ENCODE measurements at regions not wholly inside any gene's neighbourhood (a gene's known extent, or its start where the extent isn't known, plus 50 kb on each side); places are given as distances from the start of the nearest gene placed in this dataset.

DNA sequence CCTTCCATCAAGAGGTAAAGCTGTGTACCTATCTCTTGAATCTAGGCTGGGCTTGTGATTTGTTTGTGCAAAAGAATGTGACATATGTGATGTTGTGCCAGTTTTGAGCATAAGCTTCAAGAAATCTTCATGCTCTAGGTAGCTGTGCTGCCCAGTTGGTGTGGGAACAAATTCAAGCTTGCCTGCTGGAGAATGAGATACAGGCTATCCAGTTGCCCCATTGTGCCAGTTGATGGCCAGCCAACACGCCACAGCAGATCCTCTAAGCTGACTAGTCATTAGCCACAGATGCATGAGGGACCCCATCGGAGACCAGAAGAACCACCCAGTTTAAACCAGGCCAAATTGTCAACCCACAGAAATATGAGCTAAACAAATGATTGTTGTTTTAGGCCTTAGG, 180.5 kb upstream of the MPHOSPH6 start:
- DNase-seq = no peak

- no peak for DNase-seq
Measured at GRCh38 chr16:82345318-82345717, 175.3 kb upstream of the MPHOSPH6 start.

DNA sequence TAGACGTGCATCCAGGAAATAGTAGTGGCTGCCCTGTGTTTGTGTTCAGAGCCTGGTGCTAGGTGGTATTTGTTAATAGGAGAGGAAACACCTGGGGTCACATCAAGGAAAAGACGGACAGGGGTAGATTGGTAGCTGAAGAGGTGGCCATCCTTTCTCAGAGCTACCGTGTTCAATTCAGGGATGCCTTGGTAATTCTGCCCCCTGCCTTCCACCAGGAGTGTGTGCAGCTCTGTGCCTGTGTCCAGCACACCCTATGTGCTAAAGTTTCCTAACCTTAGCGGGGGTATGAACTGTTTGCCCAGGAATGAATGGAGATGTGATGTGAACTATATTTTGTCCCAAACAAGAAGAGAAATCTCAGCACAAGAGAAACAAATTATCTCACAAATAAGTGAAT, 174.1 kb upstream of the MPHOSPH6 start:
- peak in 1 of 2 experiments; percentile 23 for DNase-seq

DNA sequence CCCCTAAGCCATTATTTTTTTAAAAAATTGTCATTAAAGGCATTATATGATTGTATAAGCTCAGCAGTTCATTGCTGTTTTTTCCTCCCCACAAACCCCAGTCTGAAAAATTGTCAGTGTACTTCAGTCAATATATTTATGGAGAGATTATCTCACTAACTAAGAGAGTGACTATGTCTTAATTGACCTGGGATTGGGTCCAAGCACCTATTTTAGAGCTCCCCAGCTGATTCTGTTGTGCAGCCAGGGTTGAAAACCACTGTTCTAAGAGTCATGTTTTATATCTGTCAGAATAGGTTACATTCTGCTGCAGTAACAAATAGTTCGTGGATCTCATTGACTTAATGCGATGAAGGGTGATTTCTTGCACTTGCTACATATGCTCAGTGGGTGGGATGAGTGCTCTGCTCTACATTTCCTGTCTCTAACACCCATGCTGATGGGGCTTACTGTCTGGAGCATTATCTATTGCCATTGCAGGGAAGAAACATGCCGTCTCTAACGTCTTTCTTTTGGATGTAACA, 171.2 kb upstream of the MPHOSPH6 start:
- DNase-seq = no peak

GRCh38 chr16:82340531-82340930, 170.5 kb upstream of the MPHOSPH6 start:
- no peak for DNase-seq

GRCh38 chr16:82337355-82337754, 167.3 kb upstream of the MPHOSPH6 start:
- DNase-seq = no peak

- DNase-seq = peak in 1 of 2 experiments; percentile 11
Measured at GRCh38 chr16:82331974-82332750, 162.1 kb upstream of the MPHOSPH6 start.

GRCh38 chr16:82331397-82331796, 161.4 kb upstream of the MPHOSPH6 start:
- DNase-seq = no peak

DNA sequence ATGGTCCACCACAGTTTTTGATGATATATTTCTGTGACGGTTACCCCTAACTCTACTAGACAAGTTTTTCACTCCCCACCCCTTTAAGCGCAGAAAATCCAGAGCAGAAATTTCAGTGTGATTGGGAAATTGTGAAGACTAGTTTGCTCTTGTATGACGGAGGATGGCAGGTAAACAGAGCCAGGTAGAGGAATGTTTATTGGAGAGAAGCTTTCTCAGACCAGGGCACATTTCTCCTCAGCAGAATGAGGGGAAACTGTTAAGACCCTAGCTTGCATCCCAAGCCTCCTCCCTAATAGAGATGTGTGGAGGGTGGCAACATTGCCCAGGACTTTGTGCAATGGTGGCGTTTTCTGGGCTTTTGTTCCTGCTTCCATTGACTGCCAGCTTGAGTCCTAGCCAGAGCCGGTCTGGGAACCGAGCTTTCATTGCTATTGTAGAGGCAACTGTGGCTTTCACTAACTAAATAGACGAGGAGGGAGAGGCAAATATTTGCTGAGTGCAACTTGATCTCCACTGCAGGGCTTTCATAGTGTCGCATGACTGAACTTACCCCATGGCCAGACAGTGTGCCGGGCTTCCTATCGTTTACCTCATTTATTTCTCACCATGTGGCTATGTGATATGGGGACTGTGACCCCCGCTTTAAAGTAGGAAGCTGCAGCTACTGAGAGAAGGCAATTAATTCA, 159.6 kb upstream of the MPHOSPH6 start:
- peak; percentile 23 to 79 for DNase-seq

DNA sequence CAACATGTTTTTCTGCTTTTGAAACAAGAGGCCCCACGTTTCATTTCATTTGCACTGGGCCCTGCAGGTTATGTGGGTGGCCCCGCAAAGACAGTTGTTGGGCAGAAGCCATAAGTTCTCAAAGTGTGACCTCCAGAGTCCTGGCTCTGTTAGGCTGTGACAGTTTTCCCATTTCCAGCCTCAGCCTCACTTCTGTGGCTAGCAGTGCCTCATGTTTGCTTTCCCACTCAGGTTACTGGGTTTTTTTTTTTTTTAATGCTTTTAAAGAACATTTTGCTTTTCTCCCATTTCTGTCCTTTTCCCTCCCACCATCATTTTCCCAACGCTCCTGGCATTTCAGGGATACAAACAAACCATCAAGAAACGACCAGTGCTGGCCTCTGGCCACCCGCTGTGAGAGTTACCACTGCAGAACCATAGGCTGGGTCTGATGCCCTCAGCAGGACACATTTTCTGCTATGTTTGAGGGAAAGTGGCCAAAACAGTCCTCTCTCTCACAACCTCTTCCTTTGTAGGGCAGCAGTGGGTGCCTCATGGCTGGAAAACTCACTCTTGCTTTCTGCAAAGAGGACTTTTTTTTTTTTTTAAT, 159.0 kb upstream of the MPHOSPH6 start:
- DNase-seq = no peak

DNA sequence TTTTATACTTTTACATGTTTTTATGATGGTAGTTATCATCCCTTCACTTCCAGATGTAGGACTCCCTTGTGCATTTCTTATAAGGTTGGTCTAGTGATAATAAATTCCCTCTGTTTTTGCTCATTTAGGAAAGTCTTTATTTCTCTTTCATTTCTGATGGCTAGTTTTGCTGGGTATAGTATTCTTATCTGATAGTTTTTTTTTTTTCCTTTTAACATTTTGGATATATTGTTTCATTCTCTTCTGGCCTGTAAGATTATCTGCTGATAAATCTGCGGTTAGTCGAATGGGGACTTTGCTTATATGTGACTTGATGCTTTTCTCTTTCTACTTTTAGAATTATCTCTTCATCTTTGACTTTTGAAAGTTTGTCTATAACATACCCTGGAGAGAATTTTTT, 153.1 kb upstream of the MPHOSPH6 start:
- DNase-seq = no peak

DNA sequence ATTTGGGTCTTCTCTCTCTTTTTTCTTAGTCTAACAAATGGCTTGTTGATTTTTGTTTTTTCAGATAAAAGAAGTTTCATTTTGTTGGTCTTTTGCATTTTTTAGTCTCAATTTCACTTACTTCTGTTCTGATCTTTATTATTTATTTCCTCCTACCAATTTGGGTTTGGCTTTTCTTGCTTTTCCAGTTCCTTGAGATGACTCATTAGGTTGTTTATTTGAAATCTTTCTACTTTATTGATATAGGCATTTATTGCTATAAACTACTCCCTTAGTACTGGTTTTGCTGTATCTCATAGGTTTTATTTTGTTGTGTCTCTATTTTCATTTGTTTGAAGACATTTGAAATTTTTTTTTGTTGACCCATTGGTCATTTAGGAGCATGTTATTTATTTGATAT, 152.2 kb upstream of the MPHOSPH6 start:
- DNase-seq = no peak

DNA sequence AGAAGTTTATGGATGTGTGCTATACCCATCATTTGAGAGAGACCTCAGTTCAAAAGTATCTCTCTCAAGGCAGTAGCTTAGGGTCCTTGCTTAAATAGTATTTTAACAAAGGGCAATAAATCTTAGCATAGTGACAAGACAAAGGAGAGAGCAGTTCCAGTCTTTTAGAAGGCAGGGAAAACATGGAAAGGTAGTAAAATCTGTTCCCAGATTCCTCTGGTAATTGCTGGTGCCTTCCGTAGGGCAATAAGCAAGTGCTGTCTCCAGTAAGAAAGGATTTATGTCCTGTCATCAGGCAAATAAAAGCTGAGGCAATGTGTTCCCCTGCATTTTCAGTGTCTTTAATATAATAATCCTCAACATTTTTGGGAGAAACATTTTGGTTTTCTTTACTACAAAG, 149.0 kb upstream of the MPHOSPH6 start:
- no peak for DNase-seq

DNA sequence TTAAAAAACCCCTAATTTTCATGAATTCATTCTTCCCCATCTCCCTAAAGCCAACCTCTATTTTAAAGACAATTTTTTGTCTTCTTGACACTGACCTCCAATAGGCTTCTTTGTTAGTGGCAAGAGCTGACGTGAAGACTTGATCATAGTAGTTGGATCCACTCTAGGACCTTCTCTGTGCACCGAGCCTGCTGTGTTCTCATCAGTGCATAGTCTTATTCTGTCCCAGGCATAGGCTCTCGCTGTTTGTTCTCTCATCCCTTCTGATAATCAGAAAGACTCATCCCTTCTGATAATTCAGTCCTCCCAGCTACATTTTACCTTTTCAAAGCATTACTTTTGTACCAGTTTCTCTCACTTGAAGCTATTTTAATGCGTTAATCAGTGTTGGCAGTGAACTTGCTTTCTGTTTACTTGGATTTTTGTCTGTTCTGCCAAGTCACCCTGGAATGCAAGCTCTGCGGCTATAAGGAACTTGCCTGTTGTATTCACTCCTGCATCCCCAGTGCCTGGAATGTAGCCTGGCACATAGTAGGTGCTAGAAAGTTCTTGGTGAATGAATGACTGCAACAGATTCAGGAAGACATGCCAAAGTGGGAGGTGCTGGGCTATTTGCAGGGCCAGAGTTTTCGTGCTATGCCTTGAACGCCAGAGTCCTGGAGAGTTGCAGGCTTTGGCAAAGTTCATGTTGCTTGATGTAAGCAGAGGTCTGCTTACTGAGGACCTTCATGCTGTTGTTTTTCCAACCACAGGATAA, 147.6 kb upstream of the MPHOSPH6 start:
- DNase-seq = no peak

DNA sequence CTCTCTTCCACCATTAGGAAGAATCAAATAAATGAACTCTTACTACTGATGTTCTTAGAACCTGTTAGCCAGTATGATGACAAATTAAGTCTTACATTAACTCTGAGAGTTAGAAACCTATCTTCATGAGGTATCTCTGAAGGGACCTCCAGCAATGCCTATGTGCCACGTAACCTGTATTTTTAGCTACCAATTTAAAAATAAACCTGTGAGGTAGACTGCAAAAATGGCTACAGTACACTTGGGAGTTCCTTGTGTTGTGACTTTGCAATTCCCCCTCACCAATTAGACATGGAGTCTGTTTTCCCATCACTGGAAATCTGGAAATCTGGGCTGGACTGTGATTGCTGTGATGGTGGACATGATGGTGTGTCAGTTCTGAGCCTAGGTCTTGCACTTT, 143.7 kb upstream of the MPHOSPH6 start:
- DNase-seq = no peak

DNA sequence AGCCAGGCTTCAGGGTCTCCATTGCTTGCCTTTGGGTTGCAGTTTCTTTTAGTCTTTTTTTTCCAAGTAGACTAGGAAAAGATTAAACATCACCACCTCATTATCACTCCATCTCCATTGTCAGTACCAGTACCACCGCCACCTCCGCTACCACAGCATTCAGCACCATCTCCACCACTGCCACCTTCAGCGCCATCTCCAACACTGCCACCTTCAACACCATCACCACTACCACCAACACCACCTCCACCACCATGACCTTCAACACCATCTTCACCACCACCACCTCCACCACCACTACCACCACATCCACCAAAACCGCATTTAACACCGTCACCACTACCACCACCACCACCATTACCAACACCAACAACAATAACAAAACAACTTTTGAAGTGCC, 141.5 kb upstream of the MPHOSPH6 start:
- no peak for DNase-seq

- no peak for DNase-seq
Measured at GRCh38 chr16:82302042-82302727, 132.2 kb upstream of the MPHOSPH6 start.

DNA sequence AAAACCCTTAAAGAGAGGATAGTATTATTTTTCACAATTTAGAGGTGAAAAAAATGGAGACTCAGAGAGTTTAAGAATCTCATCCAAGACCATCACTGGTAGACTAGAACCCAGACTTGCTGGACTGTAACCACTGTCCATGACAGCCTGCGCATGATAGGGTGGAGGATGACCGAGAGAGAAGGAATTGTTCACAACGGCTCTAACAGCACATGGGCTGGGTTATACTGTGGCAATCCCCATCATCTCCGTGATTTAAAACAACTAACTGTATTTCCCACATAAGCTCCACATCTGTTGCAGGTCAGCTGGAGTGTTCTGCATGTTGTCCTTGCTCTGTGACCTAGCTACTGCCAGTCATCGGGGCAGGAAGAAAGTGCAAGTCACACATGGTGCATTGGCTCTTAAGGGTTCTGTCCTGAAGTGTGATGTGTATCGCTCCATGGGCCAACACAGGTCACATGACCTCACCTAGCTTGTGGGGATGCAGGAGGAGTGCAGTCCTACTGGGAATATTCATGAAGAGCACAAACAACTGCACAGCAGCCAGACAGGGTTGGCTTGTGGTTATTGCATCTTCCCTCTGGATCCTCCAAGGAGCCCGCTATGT, 131.2 kb upstream of the MPHOSPH6 start:
- DNase-seq = no peak

DNA sequence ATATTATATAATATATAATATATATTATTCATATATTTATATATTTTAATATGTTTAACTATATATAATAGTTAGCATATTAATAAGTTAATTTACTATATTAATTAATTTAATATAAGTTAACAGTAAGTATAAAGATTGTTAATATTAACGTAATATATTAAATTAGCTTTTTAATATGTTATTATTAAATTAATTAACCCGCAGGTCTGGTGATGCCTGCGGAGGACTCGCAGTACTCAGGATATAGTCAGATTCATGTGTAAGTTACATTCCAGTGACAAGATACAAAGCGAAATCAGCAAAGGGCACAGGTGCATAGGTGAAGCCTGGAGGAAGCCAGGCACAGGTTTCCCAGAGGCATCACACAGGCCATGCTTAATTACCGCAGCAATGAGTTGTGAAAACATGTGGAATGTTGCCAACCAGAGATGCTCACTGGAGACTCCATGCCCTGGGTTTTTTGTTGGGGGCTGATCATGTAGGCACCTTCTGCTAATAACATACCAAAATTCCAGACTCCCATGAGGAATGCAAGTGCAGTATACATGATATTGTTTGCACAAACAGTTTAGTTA, 130.4 kb upstream of the MPHOSPH6 start:
- DNase-seq = no peak

DNA sequence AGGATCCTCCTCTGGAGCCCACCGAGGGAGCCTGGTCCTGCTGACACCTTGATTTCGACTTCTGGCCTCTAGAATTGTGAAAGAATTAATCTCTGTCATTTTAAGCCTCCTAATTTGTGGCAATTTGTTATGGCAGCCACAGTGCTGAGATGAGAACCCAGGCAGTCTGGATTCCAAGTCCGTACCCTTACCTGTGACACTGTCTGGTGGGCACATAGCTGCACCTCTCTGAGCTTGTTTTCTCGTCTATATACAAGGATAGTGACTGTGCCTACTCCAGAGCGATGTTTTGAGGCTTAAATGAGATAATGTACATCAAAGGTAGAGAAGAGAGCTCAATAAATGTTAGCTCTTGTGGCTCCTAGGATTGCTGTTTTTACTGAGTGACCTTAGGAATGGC, 128.4 kb upstream of the MPHOSPH6 start:
- DNase-seq = no peak

- no peak for DNase-seq
Measured at GRCh38 chr16:82295290-82296201, 125.5 kb upstream of the MPHOSPH6 start.
